ENCODE measurements at regions not wholly inside any gene's neighbourhood (a gene's known extent, or its start where the extent isn't known, plus 50 kb on each side); places are given as distances from the start of the nearest gene placed in this dataset.
A peak's percentile ranks its signal among the peaks of the same experiment; 100 is the strongest.

DNA sequence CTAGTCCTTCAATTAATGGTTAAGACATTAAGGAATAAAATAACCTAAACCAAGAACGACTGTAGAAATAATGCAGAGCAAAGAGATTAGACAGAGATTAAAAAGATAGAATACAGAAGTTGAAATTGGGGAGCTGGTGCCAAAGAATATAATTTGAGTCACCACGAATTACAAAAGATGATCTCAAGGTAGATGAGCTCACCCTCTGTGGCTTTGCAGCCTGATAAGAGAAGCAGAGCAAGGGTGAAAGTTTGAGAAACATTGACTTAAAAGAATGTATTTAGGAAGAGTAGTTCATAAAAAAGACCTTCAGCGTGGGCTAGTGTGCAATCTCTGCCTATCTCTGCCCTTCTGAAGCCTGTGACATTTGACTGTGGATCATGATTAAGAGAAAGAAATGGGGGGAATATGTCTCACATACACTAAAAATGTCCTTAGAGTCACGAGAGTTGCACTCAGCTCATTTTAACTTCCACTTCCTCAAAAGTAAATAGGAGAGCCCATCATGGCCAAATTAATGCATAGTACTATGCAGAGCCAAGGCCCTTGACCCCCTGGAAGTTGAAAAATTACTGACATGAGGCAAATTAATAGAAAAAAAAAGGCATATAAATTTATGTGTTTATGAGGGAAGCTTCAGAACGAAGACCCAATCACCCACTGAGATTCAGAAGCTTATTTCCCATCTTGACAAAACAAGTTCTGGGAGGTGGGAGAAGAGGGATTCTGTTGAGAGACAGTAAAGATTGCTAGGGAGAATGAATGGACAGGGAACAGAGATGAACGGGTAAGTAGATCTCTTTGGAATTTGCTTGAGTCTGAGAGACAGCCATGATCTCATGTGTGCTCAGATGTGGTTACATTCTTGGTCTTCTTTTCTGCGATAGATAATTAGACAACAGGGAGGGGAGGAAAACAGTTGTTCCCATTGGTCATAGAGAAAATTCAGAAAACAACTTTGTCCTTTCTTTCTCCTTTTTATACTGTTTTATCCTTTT is 395.4 kb upstream of the LRRC7 start:
- H3K4me3 ChIP-seq (replicated peaks in 1 of 2; ENCODE audit: low read depth in 2 of 2, low read length in 2 of 2), result no peak overlapping the region
- DNase-seq (ENCODE audit: low read depth in 2 of 2), result peak; percentile 31 to 76
- no peak for TF ChIP-seq CTCF (IDR thresholded peaks at IDR 0.05; ENCODE audit: low read depth, low read length)

DNA sequence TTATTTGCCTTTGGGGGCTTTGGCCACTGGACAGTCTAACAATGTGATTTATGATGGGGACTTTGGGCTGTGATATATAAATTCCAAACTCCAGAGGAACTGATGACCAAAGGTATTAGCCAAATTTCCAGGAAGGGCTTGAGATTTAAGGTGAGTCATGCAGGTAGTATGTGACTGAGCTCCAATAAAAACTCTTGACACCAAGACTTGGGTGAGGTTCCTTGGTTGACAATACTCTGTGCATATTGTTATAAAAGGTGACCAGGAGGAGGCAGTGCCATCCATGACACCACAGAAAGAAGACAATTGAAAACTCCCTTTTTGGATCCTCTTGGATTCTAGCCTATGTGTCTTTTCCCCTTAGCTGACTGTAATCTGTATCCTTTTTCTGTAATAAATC is 392.7 kb upstream of the LRRC7 start:
- no peak for TF ChIP-seq CTCF (IDR thresholded peaks at IDR 0.05; ENCODE audit: low read depth, low read length)
- peak in 1 of 2 donors; percentile 13 for DNase-seq (ENCODE audit: low read depth in 2 of 2)
- H3K4me3 ChIP-seq (replicated peaks in 1 of 2; ENCODE audit: low read depth in 2 of 2, low read length in 2 of 2), result no peak overlapping the region

DNA sequence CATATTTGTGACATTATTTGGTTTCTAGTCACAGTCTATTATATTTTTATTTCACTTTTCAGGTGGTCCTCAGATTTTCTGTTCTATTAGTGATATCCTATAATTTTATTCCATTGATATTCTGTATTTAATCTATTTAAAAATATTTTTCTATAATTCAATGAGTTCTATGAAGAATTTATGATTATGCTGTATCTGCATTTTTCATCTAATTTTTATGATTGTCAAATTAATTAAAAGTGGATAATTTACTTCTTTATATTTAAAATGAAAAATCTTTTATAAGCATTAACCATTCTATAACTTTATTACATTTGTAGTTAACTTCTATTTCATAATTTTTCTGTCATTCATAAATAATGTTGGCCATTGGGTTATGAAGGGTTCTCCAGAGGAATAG is 387.4 kb upstream of the LRRC7 start:
- TF ChIP-seq CTCF (IDR thresholded peaks at IDR 0.05; ENCODE audit: low read depth, low read length), result no peak
- DNase-seq (ENCODE audit: low read depth in 2 of 2), result no peak
- H3K4me3 ChIP-seq (replicated peaks in 1 of 2; ENCODE audit: low read depth in 2 of 2, low read length in 2 of 2), result no peak overlapping the region

DNA sequence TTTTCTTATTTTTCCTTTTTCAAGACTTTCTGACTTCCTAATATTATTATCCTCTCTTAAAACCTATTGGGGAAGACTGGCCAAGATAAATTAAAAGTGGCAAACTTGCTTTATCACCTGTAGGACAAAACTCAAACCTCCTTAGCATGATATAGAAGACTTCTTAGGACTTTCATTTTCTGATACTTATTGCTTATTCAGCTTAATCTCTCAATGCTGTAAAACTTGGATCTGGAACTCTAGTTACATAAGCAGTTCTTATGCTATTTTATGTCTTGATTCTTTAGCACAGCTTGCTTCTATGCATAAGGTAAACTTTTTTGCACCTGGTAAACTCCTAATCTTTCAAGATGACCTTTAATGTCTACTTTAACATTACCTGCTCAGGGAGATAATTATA is 382.3 kb upstream of the LRRC7 start:
- DNase-seq (ENCODE audit: low read depth in 2 of 2), result no peak
- H3K4me3 ChIP-seq (replicated peaks in 1 of 2; ENCODE audit: low read depth in 2 of 2, low read length in 2 of 2), result no peak overlapping the region
- TF ChIP-seq CTCF (IDR thresholded peaks at IDR 0.05; ENCODE audit: low read depth, low read length), result no peak

DNA sequence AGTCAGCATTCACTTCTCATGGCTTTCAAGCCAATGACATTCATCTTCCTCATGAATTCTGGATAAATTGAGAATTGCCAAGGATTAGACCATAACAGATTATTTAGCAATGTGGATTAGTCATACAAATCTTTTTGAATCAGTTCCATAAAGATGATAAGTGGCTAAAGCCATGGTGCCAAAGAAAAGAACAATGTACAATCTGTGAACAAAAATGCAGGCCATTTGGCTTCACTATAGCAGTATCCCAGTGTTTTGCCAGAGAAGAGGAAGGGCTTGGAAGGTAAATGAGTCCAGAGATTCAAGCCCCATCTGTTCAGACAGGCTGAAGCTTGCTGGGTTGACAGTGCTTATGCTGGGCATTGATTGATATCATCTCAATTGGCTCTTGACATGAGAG is 376.4 kb upstream of the LRRC7 start:
- TF ChIP-seq CTCF (IDR thresholded peaks at IDR 0.05; ENCODE audit: low read depth, low read length), result no peak
- no peak overlapping the region for H3K4me3 ChIP-seq (replicated peaks in 1 of 2; ENCODE audit: low read depth in 2 of 2, low read length in 2 of 2)
- DNase-seq (ENCODE audit: low read depth in 2 of 2), result peak; percentile 33 to 63

DNA sequence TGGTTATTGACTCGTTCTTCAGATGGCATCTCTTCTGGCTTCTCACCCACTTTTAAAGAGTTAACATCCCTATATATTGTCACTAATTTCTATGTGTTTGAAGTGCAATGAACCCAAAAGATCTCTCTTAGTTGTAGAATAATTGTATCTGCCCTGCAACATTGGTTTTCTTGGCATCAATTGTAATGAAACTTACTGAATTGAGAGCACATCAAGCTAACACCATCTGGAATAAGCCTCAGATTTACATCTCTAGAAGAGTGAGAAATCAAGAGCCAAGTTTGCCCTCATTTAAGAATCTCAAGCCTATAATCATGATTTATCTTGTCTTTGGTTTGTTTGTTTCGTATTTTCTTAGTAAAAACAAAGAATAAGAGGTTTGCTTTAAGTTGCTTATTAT is 372.6 kb upstream of the LRRC7 start:
- DNase-seq (ENCODE audit: low read depth in 2 of 2), result no peak
- no peak overlapping the region for H3K4me3 ChIP-seq (replicated peaks in 1 of 2; ENCODE audit: low read depth in 2 of 2, low read length in 2 of 2)
- TF ChIP-seq CTCF (IDR thresholded peaks at IDR 0.05; ENCODE audit: low read depth, low read length), result no peak

Measured in cardiac fibroblast (primary cell).